ENCODE measurements at regions not wholly inside any gene's neighbourhood (a gene's known extent, or its start where the extent isn't known, plus 50 kb on each side); places are given as distances from the start of the nearest gene placed in this dataset.

DNA sequence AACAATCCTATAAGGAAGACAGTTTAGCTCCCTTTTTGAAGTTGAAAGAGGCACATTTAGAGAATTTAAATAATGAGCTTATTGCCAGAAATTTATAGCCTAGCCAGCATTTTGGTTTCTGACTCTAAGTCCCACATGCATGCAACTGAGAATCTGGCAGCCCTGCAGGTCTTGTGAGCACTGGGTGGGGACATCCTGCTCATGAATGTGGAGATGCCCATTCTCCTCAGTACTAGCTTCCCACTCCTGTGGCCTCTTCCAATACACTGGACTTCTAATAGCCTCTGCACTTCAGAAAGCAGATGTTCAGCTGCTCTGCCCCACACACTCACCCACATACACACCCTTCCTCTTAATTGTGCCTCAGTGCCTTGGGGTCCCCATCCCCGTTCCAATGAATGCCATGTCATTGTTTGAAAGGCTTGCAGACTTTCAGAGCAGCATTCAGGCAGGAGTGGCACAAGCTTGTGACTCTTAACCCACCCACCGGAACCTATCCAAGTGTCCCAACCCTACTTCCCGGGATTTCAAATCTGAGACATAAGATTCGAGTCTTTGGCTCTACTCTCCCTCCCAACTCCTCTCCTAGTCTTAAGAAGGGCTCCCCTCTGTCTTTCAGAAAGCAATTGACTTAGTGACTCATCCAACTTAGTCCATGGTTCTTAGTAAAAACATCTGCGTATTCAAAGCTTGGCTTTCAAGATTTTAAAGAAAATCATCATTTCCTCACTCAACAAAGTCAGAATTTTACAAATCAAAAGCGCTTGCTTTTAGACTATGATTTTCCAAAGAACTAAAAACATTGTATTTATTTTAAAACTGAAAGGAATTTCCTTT, 80.0 kb upstream of the FREM2 start:
- DNase-seq (ENCODE audit: low spot score) = no peak

DNA sequence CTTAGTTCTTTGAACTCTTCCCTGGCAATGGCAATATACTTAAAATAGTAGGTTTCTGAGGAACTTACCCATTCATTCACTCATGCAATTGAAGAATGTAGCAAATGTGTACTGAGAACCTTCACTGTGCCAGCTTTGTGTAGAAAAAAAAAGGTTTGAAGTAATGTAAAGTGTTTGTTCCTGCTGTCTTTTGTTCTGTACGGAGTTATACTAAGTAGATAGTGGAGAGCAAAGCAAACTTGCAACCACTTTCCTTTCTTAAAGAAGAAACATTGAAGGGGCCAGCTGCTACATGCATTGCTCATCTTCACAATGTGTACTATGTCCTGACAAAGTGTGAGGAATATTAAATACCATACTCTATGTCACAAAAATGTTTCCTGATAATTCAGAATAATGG, 68.9 kb upstream of the FREM2 start:
- DNase-seq (ENCODE audit: low spot score) = no peak

- DNase-seq (ENCODE audit: low spot score) = no peak
Observed at GRCh38 chr13:38618336-38618735, 68.5 kb upstream of the FREM2 start.

- no peak for DNase-seq (ENCODE audit: low spot score)
Observed at GRCh38 chr13:38618881-38619280, 68.0 kb upstream of the FREM2 start.

- no peak for DNase-seq (ENCODE audit: low spot score)
Observed at GRCh38 chr13:38620876-38621275, 66.0 kb upstream of the FREM2 start.

- no peak for DNase-seq (ENCODE audit: low spot score)
Observed at GRCh38 chr13:38624822-38625221, 62.1 kb upstream of the FREM2 start.

GRCh38 chr13:38628554-38628953, 58.3 kb upstream of the FREM2 start:
- no peak for DNase-seq (ENCODE audit: low spot score)

- no peak for DNase-seq (ENCODE audit: low spot score)
Observed at GRCh38 chr13:38630780-38631179, 56.1 kb upstream of the FREM2 start.

- no peak for DNase-seq (ENCODE audit: low spot score)
Observed at GRCh38 chr13:38635030-38635429, 51.8 kb upstream of the FREM2 start.

DNA sequence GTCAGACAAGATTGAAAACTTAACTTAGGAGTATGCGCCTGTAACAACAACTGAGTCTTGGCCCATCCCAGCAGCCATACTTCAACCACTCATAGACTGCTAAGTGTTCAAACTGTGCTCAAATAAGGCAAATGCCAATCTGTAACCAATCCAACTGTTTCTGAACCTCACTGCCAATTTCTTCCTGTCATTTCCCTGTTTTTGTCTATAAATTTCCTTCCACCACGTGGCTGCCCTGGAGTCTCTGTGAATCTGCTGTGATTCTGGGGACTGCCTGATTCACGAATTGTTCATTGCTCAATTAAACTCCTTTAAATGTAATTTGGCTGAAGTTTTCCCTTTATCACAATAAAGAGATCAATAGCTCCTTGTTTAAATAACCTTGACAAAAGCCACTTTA, 50.8 kb upstream of the FREM2 start:
- DNase-seq (ENCODE audit: low spot score) = no peak

DNA sequence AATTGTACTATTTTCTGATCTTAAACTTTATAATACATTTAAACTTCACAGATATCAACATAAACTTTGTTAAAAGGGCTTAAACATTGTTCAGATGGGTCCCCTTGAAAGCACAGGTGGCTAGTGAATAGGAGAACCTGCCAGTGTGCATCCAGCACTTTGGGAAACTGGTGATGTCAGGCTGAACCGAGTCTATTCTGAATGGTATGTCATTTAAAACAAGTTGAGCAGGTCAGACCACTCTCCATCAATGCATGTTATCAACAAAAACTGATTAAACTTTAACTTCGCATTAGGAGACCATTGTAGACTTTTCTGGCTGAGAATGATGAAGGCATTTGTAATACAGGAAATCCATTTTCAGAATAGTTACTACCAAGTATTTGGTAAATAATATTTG, 50.1 kb upstream of the FREM2 start:
- DNase-seq (ENCODE audit: low spot score) = no peak

Measured in CD4-positive, alpha-beta T cell treated with Interleukin-15 for 4 hours (primary cell).